PC-9 (cell line): ENCODE measurements at regions not wholly inside any gene's neighbourhood (a gene's known extent, or its start where the extent isn't known, plus 50 kb on each side); places are given as distances from the start of the nearest gene placed in this dataset.

Experiments used
- EZH2 ChIP-seq: fragments of 200-600 bp; sonication (generic); IDR thresholded peaks from 2 replicates; pipeline ENCODE4 v1.8.0; 2017; ENCODE audit warnings: antibody characterized with exemption, low read depth
- TF ChIP-seq, protein P1 (sequence below): fragments of 200-600 bp; sonication (generic); conservative IDR thresholded peaks from 2 replicates; pipeline ENCODE4 v1.6.1; 2017; ENCODE audit warnings: mixed run types, antibody characterized with exemption, mild to moderate bottlenecking, moderate library complexity

DNA sequence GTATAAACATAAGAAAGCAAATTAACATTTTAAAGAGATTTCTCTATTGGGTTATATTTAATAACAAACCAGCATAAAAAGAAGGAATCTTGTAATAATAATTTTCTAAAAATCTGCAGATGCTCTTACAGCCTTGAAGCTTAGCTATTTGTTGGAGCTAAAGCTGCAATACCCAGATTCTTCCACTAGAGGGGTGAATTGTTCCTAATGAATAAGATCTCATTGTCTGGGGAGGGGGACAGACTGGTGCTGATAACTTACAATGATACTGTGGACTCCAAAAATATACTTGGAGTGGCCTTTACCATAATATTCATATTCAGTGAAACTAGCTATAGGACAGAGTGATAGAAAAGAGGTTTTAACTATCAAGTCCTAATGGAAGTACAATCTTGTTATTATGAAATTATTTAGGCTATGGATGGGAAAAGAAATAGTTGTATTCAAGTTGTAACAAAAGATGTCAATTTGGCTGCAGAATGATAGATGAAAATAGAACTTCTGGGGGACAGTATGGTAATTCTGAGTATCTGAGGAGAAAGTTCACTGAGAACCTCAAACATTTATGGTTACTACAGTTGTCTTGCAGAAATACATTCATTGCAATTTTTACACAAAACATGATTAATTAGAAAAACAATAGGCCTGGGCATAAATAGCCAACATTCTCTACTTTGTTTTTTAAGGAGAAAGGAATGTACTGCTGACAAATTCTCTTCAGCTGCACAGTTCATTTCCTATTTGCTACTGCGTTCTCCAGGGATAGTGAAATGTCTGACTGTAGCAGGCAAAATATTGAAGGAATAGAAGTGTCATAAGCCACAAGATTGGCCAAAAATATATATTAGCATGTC is 443.3 kb downstream of the GBA3 start:
- TF ChIP-seq, protein P1, sequence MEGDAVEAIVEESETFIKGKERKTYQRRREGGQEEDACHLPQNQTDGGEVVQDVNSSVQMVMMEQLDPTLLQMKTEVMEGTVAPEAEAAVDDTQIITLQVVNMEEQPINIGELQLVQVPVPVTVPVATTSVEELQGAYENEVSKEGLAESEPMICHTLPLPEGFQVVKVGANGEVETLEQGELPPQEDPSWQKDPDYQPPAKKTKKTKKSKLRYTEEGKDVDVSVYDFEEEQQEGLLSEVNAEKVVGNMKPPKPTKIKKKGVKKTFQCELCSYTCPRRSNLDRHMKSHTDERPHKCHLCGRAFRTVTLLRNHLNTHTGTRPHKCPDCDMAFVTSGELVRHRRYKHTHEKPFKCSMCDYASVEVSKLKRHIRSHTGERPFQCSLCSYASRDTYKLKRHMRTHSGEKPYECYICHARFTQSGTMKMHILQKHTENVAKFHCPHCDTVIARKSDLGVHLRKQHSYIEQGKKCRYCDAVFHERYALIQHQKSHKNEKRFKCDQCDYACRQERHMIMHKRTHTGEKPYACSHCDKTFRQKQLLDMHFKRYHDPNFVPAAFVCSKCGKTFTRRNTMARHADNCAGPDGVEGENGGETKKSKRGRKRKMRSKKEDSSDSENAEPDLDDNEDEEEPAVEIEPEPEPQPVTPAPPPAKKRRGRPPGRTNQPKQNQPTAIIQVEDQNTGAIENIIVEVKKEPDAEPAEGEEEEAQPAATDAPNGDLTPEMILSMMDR, result peak; percentile 89
- no peak for TF ChIP-seq EZH2
